Breast epithelium (tissue), 4 donors: ENCODE measurements at regions not wholly inside any gene's neighbourhood (a gene's known extent, or its start where the extent isn't known, plus 50 kb on each side); places are given as distances from the start of the nearest gene placed in this dataset.
"Not testable (repeated sequence)": the region's sequence is repeated elsewhere in the genome, so short reads cannot be mapped to it uniquely, and the experiment has no call there.

Source experiments
- DNase-seq, 2 donors: peaks; one replicate each; pipeline ENCODE4 v3.0.0-alpha.2; 2019; ENCODE audit warnings: low spot score in 2 of 2
- H3K27ac ChIP-seq, 2 donors: fragments of 200-600 bp; sonication (generic) in 1 of 2; one replicate each; pipeline ENCODE4 v1.5.1; 2016 to 2019; ENCODE audit warnings: mild to moderate bottlenecking in 1 of 2
- H3K27me3 ChIP-seq, 2 donors: fragments of 200-600 bp; sonication (generic) in 1 of 2; one replicate each; pipeline versions ENCODE4 v1.5.1 to v1.6.0; 2017 to 2019; ENCODE audit warnings: control low read depth in 1 of 2, mild to moderate bottlenecking in 1 of 2
- H3K36me3 ChIP-seq: fragments of 200-600 bp; one replicate; pipeline ENCODE4 v1.5.1; 2019
- H3K4me1 ChIP-seq, 2 donors: fragments of 200-600 bp; sonication (generic); one replicate each; pipeline ENCODE4 v1.5.1; 2016 to 2019; ENCODE audit warnings: control low read depth in 1 of 2
- H3K4me3 ChIP-seq, 3 donors: fragments of 200-600 bp; sonication (generic); 1 replicate in 2 of 3; 2 replicates in 1 of 3; pipeline ENCODE4 v1.5.1; 2016 to 2019; ENCODE audit warnings: mild to moderate bottlenecking in 3 of 3, moderate library complexity in 2 of 3
- H3K9me3 ChIP-seq, 2 donors: fragments of 200-600 bp; sonication (generic) in 1 of 2; one replicate each; pipeline ENCODE4 v1.5.1; 2016 to 2019; ENCODE audit warnings: control low read depth in 1 of 2
- POLR2A ChIP-seq: fragments of 450-650 bp; IDR thresholded peaks from one replicate; pipeline ENCODE4 v1.6.1; 2016; ENCODE audit warnings: antibody characterized with exemption, mild to moderate bottlenecking, moderate library complexity
- POLR2AphosphoS5 ChIP-seq, 3 donors: sonication (generic); formaldehyde crosslinking; IDR thresholded peaks; one replicate each; pipeline ENCODE4 v1.6.1; 2017; ENCODE audit warnings: antibody characterized with exemption in 3 of 3
- intact Hi-C: fragments of 100-400 bp; cut with DNase I; formaldehyde crosslinking; loops from one replicate; pipeline ENCODE4 v1.15.1; 2023; ENCODE audit warnings: low total_unique reads
- TF ChIP-seq, protein P1 (sequence below), 3 donors: fragments of 450-650 bp; IDR thresholded peaks; one replicate each; pipeline ENCODE4 v1.5.1; 2016 to 2017; ENCODE audit warnings: antibody characterized with exemption in 3 of 3, mild to moderate bottlenecking in 3 of 3, moderate library complexity in 3 of 3

DNA sequence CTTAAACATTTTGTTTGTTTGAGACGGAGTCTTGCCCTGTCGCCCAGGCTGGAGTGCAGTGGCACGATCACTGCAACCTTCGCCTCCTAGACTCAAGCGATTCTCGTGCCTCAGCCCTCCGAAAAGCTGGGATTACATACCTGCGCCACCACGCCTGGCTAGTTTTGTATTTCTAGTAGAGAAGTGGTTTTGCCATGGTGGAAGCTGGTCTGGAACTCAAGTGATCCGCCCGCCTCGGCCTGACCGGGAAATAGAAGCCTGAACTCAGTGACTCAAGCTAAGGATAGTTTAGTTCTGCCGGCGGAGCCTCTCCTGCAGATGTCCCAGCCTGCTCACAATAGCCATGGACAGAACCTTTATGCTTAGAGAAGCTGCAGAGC lies 53.0 kb upstream of the ZNF254 start:
- intact Hi-C loops = no loop called here
- peaks cover 5% of the 10 kb centered on the region for H3K36me3 ChIP-seq
- peaks cover 0 to 7% of the 10 kb centered on the region in 2 donors for H3K4me1 ChIP-seq
- H3K27ac ChIP-seq = peak overlapping the region; percentile 94 to 96
- H3K27me3 ChIP-seq = no peaks in the 10 kb centered on the region
- DNase-seq = peak; percentile 35 to 58
- TF ChIP-seq POLR2AphosphoS5 (IDR thresholded peaks at IDR 0.05) (no peak), POLR2A (no peak)
- TF ChIP-seq, protein P1, sequence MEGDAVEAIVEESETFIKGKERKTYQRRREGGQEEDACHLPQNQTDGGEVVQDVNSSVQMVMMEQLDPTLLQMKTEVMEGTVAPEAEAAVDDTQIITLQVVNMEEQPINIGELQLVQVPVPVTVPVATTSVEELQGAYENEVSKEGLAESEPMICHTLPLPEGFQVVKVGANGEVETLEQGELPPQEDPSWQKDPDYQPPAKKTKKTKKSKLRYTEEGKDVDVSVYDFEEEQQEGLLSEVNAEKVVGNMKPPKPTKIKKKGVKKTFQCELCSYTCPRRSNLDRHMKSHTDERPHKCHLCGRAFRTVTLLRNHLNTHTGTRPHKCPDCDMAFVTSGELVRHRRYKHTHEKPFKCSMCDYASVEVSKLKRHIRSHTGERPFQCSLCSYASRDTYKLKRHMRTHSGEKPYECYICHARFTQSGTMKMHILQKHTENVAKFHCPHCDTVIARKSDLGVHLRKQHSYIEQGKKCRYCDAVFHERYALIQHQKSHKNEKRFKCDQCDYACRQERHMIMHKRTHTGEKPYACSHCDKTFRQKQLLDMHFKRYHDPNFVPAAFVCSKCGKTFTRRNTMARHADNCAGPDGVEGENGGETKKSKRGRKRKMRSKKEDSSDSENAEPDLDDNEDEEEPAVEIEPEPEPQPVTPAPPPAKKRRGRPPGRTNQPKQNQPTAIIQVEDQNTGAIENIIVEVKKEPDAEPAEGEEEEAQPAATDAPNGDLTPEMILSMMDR (IDR thresholded peaks at IDR 0.05) = no peak
- H3K4me3 ChIP-seq = peak overlapping the region; percentile 81 to 86 (median 81)
- no peaks in the 10 kb centered on the region for H3K9me3 ChIP-seq

DNA sequence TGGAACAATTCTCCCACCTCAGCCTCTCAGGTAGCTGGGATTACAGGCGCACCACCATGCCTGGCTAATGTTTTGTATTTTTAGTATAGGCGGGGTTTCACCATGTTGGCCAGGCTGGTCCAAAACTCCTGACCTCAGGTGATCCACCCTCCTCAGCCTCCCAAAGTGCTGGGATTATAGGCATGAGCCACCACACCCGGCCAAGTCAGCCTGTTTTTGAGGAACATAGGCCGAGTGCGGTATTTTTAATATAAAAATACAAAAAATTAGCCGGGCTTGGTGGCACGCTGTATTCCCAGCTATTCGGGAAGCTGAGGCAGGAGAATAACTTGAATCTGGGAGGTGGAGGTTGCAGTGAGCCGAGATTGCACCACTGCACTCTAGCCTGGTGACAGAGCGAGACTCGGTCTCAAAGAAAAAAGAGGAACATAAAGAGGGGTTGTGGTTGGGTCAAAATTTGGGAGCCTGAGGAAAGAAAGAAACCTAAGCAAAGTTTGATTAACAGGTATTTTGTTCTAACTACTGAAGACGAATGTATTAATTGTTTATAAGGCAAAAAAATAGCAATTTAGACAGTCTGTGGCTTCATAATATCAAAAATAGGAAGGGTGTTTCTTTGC lies 51.6 kb upstream of the ZNF254 start:
- H3K27me3 ChIP-seq, DNase-seq, intact Hi-C loops, H3K9me3 ChIP-seq, H3K36me3 ChIP-seq, H3K4me1 ChIP-seq: not testable (repeated sequence)
- H3K4me3 ChIP-seq = peak overlapping the region in 2 of 3 donors; percentile 81 to 86
- H3K27ac ChIP-seq = peak overlapping the region in 1 of 2 donors; percentile 94
